ENCODE measurements at regions not wholly inside any gene's neighbourhood (a gene's known extent, or its start where the extent isn't known, plus 50 kb on each side); places are given as distances from the start of the nearest gene placed in this dataset.

GRCh38 chr11:28619846-28620540 lies 511.8 kb downstream of the METTL15 start:
- peak; percentile 68 for ATAC-seq
- TF ChIP-seq CSRNP3 (CRISPR knock-in tag; IDR thresholded peaks at IDR 0.05) = no peak
- no peak for TF ChIP-seq BACH2 (CRISPR knock-in tag; IDR thresholded peaks at IDR 0.05; ENCODE audit: borderline replicate concordance)
- TF ChIP-seq PATZ1 (CRISPR knock-in tag; IDR thresholded peaks at IDR 0.05; ENCODE audit: borderline replicate concordance) = no peak
- TF ChIP-seq CREB5 (CRISPR knock-in tag; IDR thresholded peaks at IDR 0.05; ENCODE audit: low read depth) = no peak
- no peak for TF ChIP-seq ZFP3 (CRISPR knock-in tag; IDR thresholded peaks at IDR 0.05)
- TF ChIP-seq ZNF8 (CRISPR knock-in tag; IDR thresholded peaks at IDR 0.05) = no peak
- TF ChIP-seq OSR1 (CRISPR knock-in tag; IDR thresholded peaks at IDR 0.05) = no peak
- no peak for TF ChIP-seq ZC3H10 (CRISPR knock-in tag; IDR thresholded peaks at IDR 0.05)
- no peak for TF ChIP-seq TSHZ2 (CRISPR knock-in tag; IDR thresholded peaks at IDR 0.05)

- peak; percentile 48 for ATAC-seq
These were observed 510.2 kb downstream of the METTL15 start for GRCh38 chr11:28618416-28618815.

More at GRCh38 chr11:28618416-28618815, 510.2 kb downstream of the METTL15 start:
- TF ChIP-seq CREB5 (CRISPR knock-in tag; IDR thresholded peaks at IDR 0.05; ENCODE audit: low read depth) (no peak), POU6F1 (CRISPR knock-in tag; IDR thresholded peaks at IDR 0.05; ENCODE audit: borderline replicate concordance, low read depth) (no peak), TSHZ2 (CRISPR knock-in tag; IDR thresholded peaks at IDR 0.05) (no peak), CSDC2 (CRISPR knock-in tag; IDR thresholded peaks at IDR 0.05) (no peak)
